GM23338 (cell line): ENCODE measurements at regions not wholly inside any gene's neighbourhood (a gene's known extent, or its start where the extent isn't known, plus 50 kb on each side); places are given as distances from the start of the nearest gene placed in this dataset.

Experiments
- ATAC-seq: fragments of 200-7000 bp; cut with Tn5 transposase; 3 replicates; pipeline ENCODE4 v1.9.1; 2020
- DNase-seq: peaks from one replicate; pipeline ENCODE4 v3.0.0-alpha.2; 2015; ENCODE audit warnings: low spot score
- H2AFZ ChIP-seq: fragments of 200-600 bp; sonication (generic); 2 replicates; pipeline ENCODE4 v1.8.0; 2016; ENCODE audit warnings: antibody characterized with exemption, mild to moderate bottlenecking, moderate library complexity
- H3F3A ChIP-seq: fragments of 200-600 bp; sonication (generic); replicated peaks from 2 replicates; pipeline ENCODE4 v1.8.0; 2017; ENCODE audit warnings: antibody characterized with exemption, mixed run types, low read depth
- H3K27ac ChIP-seq: fragments of 200-600 bp; sonication (generic); 2 replicates; pipeline ENCODE4 v1.6.1; 2016; ENCODE audit warnings: low read depth
- H3K27me3 ChIP-seq: fragments of 200-600 bp; sonication (generic); 2 replicates; pipeline ENCODE4 v1.8.0; 2016; ENCODE audit warnings: mild to moderate bottlenecking, mixed run types, moderate library complexity; ENCODE audit not compliant: insufficient read depth
- H3K36me3 ChIP-seq: fragments of 200-600 bp; sonication (generic); 2 replicates; pipeline ENCODE4 v1.8.0; 2016; ENCODE audit warnings: mild to moderate bottlenecking; ENCODE audit not compliant: insufficient read depth
- H3K4me1 ChIP-seq: fragments of 200-600 bp; sonication (generic); 2 replicates; pipeline ENCODE4 v1.8.0; 2016; ENCODE audit warnings: mild to moderate bottlenecking, moderate library complexity; ENCODE audit not compliant: insufficient read depth
- H3K4me2 ChIP-seq: fragments of 200-600 bp; sonication (generic); 2 replicates; pipeline ENCODE4 v1.7.1; 2017; ENCODE audit warnings: mixed run types
- H3K4me3 ChIP-seq: fragments of 200-600 bp; sonication (generic); 2 replicates; pipeline ENCODE4 v1.6.1; 2016; ENCODE audit warnings: mixed run types
- H3K79me2 ChIP-seq: fragments of 200-600 bp; sonication (generic); replicated peaks from 2 replicates; pipeline ENCODE4 v1.8.0; 2017; ENCODE audit warnings: mild to moderate bottlenecking; ENCODE audit not compliant: insufficient read depth
- H3K9me2 ChIP-seq: fragments of 200-600 bp; sonication (generic); 2 replicates; pipeline ENCODE4 v1.8.0; 2017; ENCODE audit not compliant: insufficient read depth
- H4K20me1 ChIP-seq: fragments of 200-600 bp; sonication (generic); replicated peaks from 2 replicates; pipeline ENCODE4 v1.8.0; 2017; ENCODE audit warnings: mild to moderate bottlenecking; ENCODE audit not compliant: insufficient read depth
- H3K27ac Mint-ChIP-seq: 2 replicates; pipeline ENCODE4 v1.8.0; 2020; ENCODE audit warnings: inconsistent platforms, mild to moderate bottlenecking, moderate library complexity, mixed read lengths
- H3K27me3 Mint-ChIP-seq: 3 replicates; pipeline ENCODE4 v1.8.0; 2022; ENCODE audit warnings: low read depth, mild to moderate bottlenecking, moderate library complexity, mixed read lengths, inconsistent platforms; ENCODE audit not compliant: insufficient read depth, poor library complexity
- H3K36me3 Mint-ChIP-seq: 3 replicates; pipeline ENCODE4 v1.8.0; 2021; ENCODE audit warnings: low read depth, mild to moderate bottlenecking, inconsistent platforms, moderate library complexity, mixed read lengths
- H3K4me1 Mint-ChIP-seq: 3 replicates; pipeline ENCODE4 v1.8.0; 2020; ENCODE audit warnings: mild to moderate bottlenecking, inconsistent platforms, mixed read lengths
- H3K4me3 Mint-ChIP-seq: 3 replicates; pipeline ENCODE4 v1.8.0; 2021; ENCODE audit warnings: moderate library complexity, mild to moderate bottlenecking, inconsistent platforms, mixed read lengths
- H3K9me3 Mint-ChIP-seq: 3 replicates; pipeline ENCODE4 v1.8.0; 2020; ENCODE audit warnings: moderate library complexity, mild to moderate bottlenecking, inconsistent platforms, mixed read lengths
- CREB1 ChIP-seq: fragments of 250-450 bp; sonication (Bioruptor Pico); IDR thresholded peaks from 2 replicates; pipeline ENCODE4 v1.5.0; 2020; ENCODE audit warnings: low read depth, mild to moderate bottlenecking, moderate library complexity
- CTCF ChIP-seq, 2 experiments: fragments of 200-600 bp in 1 of 2; sonication (generic) in 1 of 2; conservative IDR thresholded peaks; 2 replicates each; pipeline versions ENCODE4 v1.5.1 to v1.6.1; 2016 to 2017; ENCODE audit warnings: antibody characterized with exemption in 2 of 2, low read depth in 2 of 2, mild to moderate bottlenecking in 2 of 2, moderate library complexity in 1 of 2
- EZH2 ChIP-seq: fragments of 200-600 bp; sonication (generic); IDR thresholded peaks from one replicate; pipeline ENCODE4 v1.8.0; 2017; ENCODE audit warnings: antibody characterized with exemption, mild to moderate bottlenecking, low read depth; ENCODE audit not compliant: unreplicated experiment
- EZH2phosphoT487 ChIP-seq: fragments of 200-600 bp; sonication (generic); IDR thresholded peaks from one replicate; pipeline ENCODE4 v1.8.1; 2018; ENCODE audit warnings: antibody characterized with exemption; ENCODE audit not compliant: unreplicated experiment
- JUNB ChIP-seq: IDR thresholded peaks from one replicate; pipeline ENCODE4 v1.6.1; 2016; ENCODE audit warnings: antibody characterized with exemption; ENCODE audit not compliant: unreplicated experiment
- NANOG ChIP-seq: IDR thresholded peaks from 2 replicates; pipeline ENCODE4 v1.6.1; 2016; ENCODE audit warnings: antibody characterized with exemption, borderline replicate concordance
- POLR2AphosphoS5 ChIP-seq: IDR thresholded peaks from 2 replicates; pipeline ENCODE4 v1.6.1; 2016; ENCODE audit warnings: antibody characterized with exemption, low read depth
- REST ChIP-seq: IDR thresholded peaks from one replicate; pipeline ENCODE4 v1.6.1; 2018; ENCODE audit warnings: antibody characterized with exemption; ENCODE audit not compliant: unreplicated experiment
- STAT1 ChIP-seq: IDR thresholded peaks from one replicate; pipeline ENCODE4 v1.6.1; 2016; ENCODE audit warnings: antibody characterized with exemption; ENCODE audit not compliant: unreplicated experiment
- ZNF114 ChIP-seq: fragments of 250-450 bp; sonication (Bioruptor Pico); IDR thresholded peaks from 2 replicates; pipeline ENCODE4 v1.5.0; 2020; ENCODE audit warnings: mild to moderate bottlenecking, moderate library complexity
- ZNF331 ChIP-seq: fragments of 250-450 bp; sonication (Bioruptor Pico); IDR thresholded peaks from 2 replicates; pipeline ENCODE4 v1.5.0; 2020; ENCODE audit warnings: low read depth, mild to moderate bottlenecking, moderate library complexity
- TF ChIP-seq, protein P1 (sequence below): fragments of 250-450 bp; sonication (Bioruptor Pico); IDR thresholded peaks from 2 replicates; pipeline ENCODE4 v1.5.0; 2020; ENCODE audit warnings: mild to moderate bottlenecking, moderate library complexity
- TF ChIP-seq, protein P2 (sequence below): IDR thresholded peaks from 2 replicates; pipeline ENCODE4 v1.6.1; 2016; ENCODE audit warnings: antibody characterized with exemption

- Mint-ChIP-seq H3K27me3 (peaks cover 14% of the 10 kb centered on the region), H3K4me3 (no peak overlapping the region), H3K36me3 (peaks cover 3% of the 10 kb centered on the region; the same call in 1 of the 3 replicates), H3K4me1 (peaks cover 55% of the 10 kb centered on the region), H3K9me3 (no peaks in the 10 kb centered on the region), H3K27ac (peak overlapping the region; percentile 96)
- no peak for DNase-seq
- peaks cover 24% of the 10 kb centered on the region for H3K9me2 ChIP-seq
- ATAC-seq = no peak
- no peak overlapping the region for H2AFZ ChIP-seq
- no peaks in the 10 kb centered on the region for H3K27me3 ChIP-seq
- no peaks in the 10 kb centered on the region for H3K36me3 ChIP-seq
- peaks cover 42% of the 10 kb centered on the region for H3K4me1 ChIP-seq
- no peak for TF ChIP-seq POLR2AphosphoS5
- TF ChIP-seq STAT1 = no peak
- no peak for TF ChIP-seq CTCF (conservative IDR thresholded peaks at IDR 0.05; ENCODE audit: low read depth in 2 of 2)
- TF ChIP-seq, protein P1, sequence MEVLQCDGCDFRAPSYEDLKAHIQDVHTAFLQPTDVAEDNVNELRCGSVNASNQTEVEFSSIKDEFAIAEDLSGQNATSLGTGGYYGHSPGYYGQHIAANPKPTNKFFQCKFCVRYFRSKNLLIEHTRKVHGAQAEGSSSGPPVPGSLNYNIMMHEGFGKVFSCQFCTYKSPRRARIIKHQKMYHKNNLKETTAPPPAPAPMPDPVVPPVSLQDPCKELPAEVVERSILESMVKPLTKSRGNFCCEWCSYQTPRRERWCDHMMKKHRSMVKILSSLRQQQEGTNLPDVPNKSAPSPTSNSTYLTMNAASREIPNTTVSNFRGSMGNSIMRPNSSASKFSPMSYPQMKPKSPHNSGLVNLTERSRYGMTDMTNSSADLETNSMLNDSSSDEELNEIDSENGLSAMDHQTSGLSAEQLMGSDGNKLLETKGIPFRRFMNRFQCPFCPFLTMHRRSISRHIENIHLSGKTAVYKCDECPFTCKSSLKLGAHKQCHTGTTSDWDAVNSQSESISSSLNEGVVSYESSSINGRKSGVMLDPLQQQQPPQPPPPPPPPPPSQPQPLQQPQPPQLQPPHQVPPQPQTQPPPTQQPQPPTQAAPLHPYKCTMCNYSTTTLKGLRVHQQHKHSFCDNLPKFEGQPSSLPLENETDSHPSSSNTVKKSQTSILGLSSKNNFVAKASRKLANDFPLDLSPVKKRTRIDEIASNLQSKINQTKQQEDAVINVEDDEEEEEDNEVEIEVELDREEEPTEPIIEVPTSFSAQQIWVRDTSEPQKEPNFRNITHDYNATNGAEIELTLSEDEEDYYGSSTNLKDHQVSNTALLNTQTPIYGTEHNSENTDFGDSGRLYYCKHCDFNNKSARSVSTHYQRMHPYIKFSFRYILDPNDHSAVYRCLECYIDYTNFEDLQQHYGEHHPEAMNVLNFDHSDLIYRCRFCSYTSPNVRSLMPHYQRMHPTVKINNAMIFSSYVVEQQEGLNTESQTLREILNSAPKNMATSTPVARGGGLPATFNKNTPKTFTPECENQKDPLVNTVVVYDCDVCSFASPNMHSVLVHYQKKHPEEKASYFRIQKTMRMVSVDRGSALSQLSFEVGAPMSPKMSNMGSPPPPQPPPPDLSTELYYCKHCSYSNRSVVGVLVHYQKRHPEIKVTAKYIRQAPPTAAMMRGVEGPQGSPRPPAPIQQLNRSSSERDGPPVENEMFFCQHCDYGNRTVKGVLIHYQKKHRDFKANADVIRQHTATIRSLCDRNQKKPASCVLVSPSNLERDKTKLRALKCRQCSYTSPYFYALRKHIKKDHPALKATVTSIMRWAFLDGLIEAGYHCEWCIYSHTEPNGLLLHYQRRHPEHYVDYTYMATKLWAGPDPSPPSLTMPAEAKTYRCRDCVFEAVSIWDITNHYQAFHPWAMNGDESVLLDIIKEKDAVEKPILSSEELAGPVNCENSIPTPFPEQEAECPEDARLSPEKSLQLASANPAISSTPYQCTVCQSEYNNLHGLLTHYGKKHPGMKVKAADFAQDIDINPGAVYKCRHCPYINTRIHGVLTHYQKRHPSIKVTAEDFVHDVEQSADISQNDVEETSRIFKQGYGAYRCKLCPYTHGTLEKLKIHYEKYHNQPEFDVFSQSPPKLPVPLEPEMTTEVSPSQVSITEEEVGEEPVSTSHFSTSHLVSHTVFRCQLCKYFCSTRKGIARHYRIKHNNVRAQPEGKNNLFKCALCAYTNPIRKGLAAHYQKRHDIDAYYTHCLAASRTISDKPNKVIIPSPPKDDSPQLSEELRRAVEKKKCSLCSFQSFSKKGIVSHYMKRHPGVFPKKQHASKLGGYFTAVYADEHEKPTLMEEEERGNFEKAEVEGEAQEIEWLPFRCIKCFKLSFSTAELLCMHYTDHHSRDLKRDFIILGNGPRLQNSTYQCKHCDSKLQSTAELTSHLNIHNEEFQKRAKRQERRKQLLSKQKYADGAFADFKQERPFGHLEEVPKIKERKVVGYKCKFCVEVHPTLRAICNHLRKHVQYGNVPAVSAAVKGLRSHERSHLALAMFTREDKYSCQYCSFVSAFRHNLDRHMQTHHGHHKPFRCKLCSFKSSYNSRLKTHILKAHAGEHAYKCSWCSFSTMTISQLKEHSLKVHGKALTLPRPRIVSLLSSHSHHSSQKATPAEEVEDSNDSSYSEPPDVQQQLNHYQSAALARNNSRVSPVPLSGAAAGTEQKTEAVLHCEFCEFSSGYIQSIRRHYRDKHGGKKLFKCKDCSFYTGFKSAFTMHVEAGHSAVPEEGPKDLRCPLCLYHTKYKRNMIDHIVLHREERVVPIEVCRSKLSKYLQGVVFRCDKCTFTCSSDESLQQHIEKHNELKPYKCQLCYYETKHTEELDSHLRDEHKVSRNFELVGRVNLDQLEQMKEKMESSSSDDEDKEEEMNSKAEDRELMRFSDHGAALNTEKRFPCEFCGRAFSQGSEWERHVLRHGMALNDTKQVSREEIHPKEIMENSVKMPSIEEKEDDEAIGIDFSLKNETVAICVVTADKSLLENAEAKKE (CRISPR knock-in tag) = no peak
- TF ChIP-seq ZNF114 (CRISPR knock-in tag) = no peak
- TF ChIP-seq REST = no peak
- TF ChIP-seq, protein P2, sequence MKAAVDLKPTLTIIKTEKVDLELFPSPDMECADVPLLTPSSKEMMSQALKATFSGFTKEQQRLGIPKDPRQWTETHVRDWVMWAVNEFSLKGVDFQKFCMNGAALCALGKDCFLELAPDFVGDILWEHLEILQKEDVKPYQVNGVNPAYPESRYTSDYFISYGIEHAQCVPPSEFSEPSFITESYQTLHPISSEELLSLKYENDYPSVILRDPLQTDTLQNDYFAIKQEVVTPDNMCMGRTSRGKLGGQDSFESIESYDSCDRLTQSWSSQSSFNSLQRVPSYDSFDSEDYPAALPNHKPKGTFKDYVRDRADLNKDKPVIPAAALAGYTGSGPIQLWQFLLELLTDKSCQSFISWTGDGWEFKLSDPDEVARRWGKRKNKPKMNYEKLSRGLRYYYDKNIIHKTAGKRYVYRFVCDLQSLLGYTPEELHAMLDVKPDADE = no peak
- TF ChIP-seq NANOG = no peak
- TF ChIP-seq JUNB = no peak
- TF ChIP-seq EZH2 = no peak
- TF ChIP-seq ZNF331 (CRISPR knock-in tag) = no peak
- no peak for TF ChIP-seq EZH2phosphoT487
- TF ChIP-seq CREB1 (CRISPR knock-in tag) = no peak
- peak overlapping the region; percentile 83; the same call in 1 of the 2 replicates for H3K27ac ChIP-seq
- no peaks in the 10 kb centered on the region for H4K20me1 ChIP-seq
- H3F3A ChIP-seq = 0 out of 2 replicates have a peak, but pooled peaks cover 6% of the 10 kb centered on the region
- no peaks in the 10 kb centered on the region for H3K79me2 ChIP-seq
- no peak overlapping the region for H3K4me3 ChIP-seq
- H3K4me2 ChIP-seq = no peak overlapping the region
Measured at GRCh38 chr2:176744146-176744545, 468.4 kb upstream of the HNRNPA3 start.
